ENCODE measurements at regions not wholly inside any gene's neighbourhood (a gene's known extent, or its start where the extent isn't known, plus 50 kb on each side); places are given as distances from the start of the nearest gene placed in this dataset.

DNA sequence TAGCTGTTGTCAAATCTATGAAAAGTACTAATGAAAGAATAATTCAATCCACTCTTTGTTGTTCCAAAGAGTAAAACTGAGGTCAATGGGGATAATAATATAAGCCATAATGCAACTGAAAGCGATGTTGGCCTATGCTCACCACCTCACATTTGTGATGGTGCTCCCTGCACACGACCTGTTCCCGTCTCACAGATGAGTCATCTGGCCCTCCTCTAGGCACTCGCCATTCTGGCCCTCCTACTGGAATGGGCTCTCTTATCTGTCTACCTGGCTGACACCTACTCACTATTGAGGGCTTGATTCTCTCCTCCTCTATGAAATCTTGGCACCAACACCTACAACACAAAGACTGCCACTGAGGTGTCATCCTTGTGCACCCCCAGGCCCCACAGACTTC, 585.9 kb upstream of the ID2 start:
- Mint-ChIP-seq H3K27me3 (ENCODE audit: low read depth) (no peaks in the 10 kb centered on the region), H3K36me3 (ENCODE audit: low read depth) (no peaks in the 10 kb centered on the region), H3K27ac (no peak overlapping the region), H3K9me3 (no peaks in the 10 kb centered on the region), H3K4me1 (ENCODE audit: low read depth) (no peaks in the 10 kb centered on the region), H3K4me3 (no peak overlapping the region)
- CTCF ChIA-PET, result no interaction called here
- intact Hi-C loops (cut with micrococcal nuclease), result no loop called here
- DNase-seq, result no peak

DNA sequence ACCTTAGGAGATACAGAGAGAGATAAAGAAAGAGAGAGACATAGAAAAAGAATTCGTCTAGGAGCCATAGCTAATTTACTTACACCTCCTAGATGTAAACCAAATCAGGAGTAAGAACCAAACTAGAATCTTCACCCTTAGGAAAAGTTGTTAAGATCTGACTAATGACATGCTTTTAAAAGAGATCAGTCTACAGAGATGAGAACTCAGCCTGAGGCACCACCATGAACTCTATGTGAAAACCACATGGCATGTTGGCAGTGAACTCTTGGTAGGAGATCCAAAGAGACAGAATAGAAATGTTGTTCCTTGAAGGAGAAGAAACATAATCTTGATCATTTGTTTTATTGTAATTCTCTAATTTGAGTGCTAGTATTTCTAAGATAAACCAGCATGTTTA, 585.4 kb upstream of the ID2 start:
- no peaks in the 10 kb centered on the region for H3K4me1 Mint-ChIP-seq (ENCODE audit: low read depth)
- no peaks in the 10 kb centered on the region for H3K27me3 Mint-ChIP-seq (ENCODE audit: low read depth)
- H3K36me3 Mint-ChIP-seq (ENCODE audit: low read depth), result no peaks in the 10 kb centered on the region
- CTCF ChIA-PET, result no interaction called here
- H3K9me3 Mint-ChIP-seq, result no peaks in the 10 kb centered on the region
- intact Hi-C loops (cut with micrococcal nuclease), result no loop called here
- no peak overlapping the region for H3K27ac Mint-ChIP-seq
- no peak overlapping the region for H3K4me3 Mint-ChIP-seq
- no peak for DNase-seq

GRCh38 chr2:8098476-8099266, 583.2 kb upstream of the ID2 start:
- Mint-ChIP-seq H3K4me3 (no peak overlapping the region), H3K27me3 (ENCODE audit: low read depth) (no peaks in the 10 kb centered on the region), H3K4me1 (ENCODE audit: low read depth) (no peaks in the 10 kb centered on the region), H3K27ac (no peak overlapping the region), H3K36me3 (ENCODE audit: low read depth) (no peaks in the 10 kb centered on the region), H3K9me3 (no peaks in the 10 kb centered on the region)
- intact Hi-C loops (cut with micrococcal nuclease), result no loop called here
- CTCF ChIA-PET, result no interaction called here
- no peak for DNase-seq

DNA sequence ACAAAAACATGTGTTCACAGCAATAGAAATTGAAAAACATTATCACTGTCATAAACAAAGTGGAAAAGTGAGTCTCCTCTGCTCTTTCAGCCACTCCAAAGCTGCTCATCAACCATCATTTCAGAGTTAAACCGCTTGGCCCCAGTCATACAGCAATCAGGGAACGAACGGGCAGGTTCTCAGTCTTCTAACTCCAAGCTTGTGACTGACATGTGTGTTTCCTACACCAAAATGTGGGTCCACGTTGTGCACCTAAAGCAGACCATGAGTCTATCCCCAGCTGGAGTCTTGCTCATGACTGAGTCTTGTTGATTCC, 582.6 kb upstream of the ID2 start:
- Mint-ChIP-seq H3K36me3 (ENCODE audit: low read depth) (no peaks in the 10 kb centered on the region), H3K27me3 (ENCODE audit: low read depth) (no peaks in the 10 kb centered on the region), H3K27ac (no peak overlapping the region), H3K4me1 (ENCODE audit: low read depth) (no peaks in the 10 kb centered on the region), H3K9me3 (no peaks in the 10 kb centered on the region), H3K4me3 (no peak overlapping the region)
- intact Hi-C loops (cut with micrococcal nuclease), result no loop called here
- DNase-seq, result no peak
- CTCF ChIA-PET, result no interaction called here

DNA sequence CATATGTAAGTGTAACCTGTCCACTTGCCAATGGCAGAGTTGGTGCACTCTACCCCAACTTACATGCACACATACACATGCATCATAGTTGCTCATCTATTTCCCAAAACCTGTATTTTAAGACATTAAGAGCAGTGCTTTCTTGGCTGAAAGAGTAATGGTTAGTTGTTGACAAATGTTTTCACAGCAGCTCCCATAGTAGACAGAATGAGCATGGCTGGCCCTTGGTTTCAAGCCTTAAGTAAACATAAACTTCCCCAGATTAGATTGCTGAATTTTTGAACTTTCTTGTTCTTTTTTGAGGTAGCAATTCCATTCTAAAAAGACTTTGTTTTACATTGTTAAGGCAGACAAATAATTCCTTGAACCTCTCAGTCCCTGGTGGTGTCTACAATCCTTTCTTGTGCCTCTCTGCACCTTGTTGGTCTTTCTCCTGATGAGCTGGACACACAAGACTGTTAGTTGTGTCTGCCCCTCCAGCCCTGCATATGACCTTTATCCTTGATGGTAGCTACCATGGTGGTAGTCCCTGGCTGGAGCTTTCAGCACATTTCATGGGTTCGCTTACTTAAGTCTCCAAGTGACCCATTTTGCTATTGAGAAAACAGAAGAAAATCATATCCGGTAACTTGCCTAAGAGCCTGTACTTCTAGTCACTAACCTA, 580.1 kb upstream of the ID2 start:
- CTCF ChIA-PET, result interaction anchor here (0.8 to 1.0 kb wide), 2 partner anchors 11 to 16 kb away, joined by 3 read pairs; no protein-coding TSS in a partner anchor

GRCh38 chr2:8102470-8102869, 579.4 kb upstream of the ID2 start:
- DNase-seq, result no peak
- no peaks in the 10 kb centered on the region for H3K36me3 Mint-ChIP-seq (ENCODE audit: low read depth)
- no peaks in the 10 kb centered on the region for H3K4me1 Mint-ChIP-seq (ENCODE audit: low read depth)
- intact Hi-C loops (cut with micrococcal nuclease), result no loop called here
- H3K27ac Mint-ChIP-seq, result no peak overlapping the region
- CTCF ChIA-PET, result interaction anchor here (0.8 kb wide), 1 partner anchor 17 kb away, joined by 3 read pairs; no protein-coding TSS in a partner anchor
- H3K4me3 Mint-ChIP-seq, result no peak overlapping the region
- H3K9me3 Mint-ChIP-seq, result no peaks in the 10 kb centered on the region
- H3K27me3 Mint-ChIP-seq (ENCODE audit: low read depth), result no peaks in the 10 kb centered on the region

More for the DNA sequence above, 580.1 kb upstream of the ID2 start:
- Mint-ChIP-seq H3K27ac (no peak overlapping the region), H3K9me3 (no peaks in the 10 kb centered on the region), H3K27me3 (ENCODE audit: low read depth) (no peaks in the 10 kb centered on the region), H3K4me3 (no peak overlapping the region), H3K4me1 (ENCODE audit: low read depth) (no peaks in the 10 kb centered on the region), H3K36me3 (ENCODE audit: low read depth) (no peaks in the 10 kb centered on the region)
- no peak for DNase-seq
- intact Hi-C loops (cut with micrococcal nuclease), result no loop called here

DNA sequence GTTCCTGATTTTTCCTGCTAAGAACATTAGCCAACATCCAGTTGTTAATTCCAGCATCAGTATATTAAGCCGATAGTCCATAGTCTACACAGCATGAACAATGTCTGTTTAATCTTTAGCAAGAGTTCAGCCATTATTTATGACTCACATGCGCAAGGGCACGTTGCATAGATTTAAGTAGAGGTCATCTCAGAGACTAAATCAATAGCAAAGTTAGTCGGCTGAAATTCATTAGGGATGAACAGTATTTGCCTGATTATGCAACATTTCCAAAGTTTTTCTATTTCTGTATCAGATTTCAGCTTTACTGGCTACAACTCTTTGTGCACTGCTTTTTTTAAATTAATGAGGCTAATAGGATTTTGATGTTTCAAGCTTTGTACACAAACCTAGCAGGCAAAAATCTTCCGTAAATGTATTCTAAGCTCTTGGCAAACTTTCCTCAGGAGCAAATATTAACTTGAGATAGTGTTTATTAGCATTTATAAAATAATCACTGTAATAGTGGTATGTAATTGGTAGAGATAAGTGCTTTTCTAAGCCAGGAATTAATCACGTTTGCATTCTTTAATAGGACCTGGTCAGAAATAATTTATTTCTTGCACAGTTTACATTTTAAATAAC, 578.7 kb upstream of the ID2 start:
- no peaks in the 10 kb centered on the region for H3K36me3 Mint-ChIP-seq (ENCODE audit: low read depth)
- H3K27ac Mint-ChIP-seq, result no peak overlapping the region
- intact Hi-C loops (cut with micrococcal nuclease), result no loop called here
- H3K27me3 Mint-ChIP-seq (ENCODE audit: low read depth), result no peaks in the 10 kb centered on the region
- no peaks in the 10 kb centered on the region for H3K9me3 Mint-ChIP-seq
- H3K4me1 Mint-ChIP-seq (ENCODE audit: low read depth), result no peaks in the 10 kb centered on the region
- H3K4me3 Mint-ChIP-seq, result no peak overlapping the region
- CTCF ChIA-PET, result no interaction called here
- DNase-seq, result no peak

DNA sequence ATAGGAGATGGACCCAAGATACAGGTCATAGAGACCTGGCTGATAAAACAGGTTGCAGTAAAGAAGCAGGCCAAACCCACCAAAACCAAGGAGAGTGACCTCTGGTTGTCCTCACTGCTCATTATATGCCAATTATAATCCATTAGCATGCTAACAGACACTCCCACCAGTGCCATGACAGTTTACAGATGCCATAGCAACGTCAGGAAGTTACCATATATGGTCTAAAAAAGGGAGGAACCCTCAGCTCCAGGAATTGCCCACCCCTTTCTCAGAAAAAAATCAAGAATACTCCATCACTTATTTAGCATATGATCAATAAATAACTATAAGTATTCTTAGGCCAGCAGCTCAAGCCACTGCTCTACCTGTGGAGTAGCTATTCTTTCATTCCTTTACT, 574.7 kb upstream of the ID2 start:
- DNase-seq, result no peak
- Mint-ChIP-seq H3K27me3 (ENCODE audit: low read depth) (no peaks in the 10 kb centered on the region), H3K4me1 (ENCODE audit: low read depth) (no peaks in the 10 kb centered on the region), H3K27ac (no peak overlapping the region), H3K4me3 (no peak overlapping the region), H3K9me3 (no peaks in the 10 kb centered on the region), H3K36me3 (ENCODE audit: low read depth) (no peaks in the 10 kb centered on the region)
- CTCF ChIA-PET, result no interaction called here
- intact Hi-C loops (cut with micrococcal nuclease), result no loop called here

DNA sequence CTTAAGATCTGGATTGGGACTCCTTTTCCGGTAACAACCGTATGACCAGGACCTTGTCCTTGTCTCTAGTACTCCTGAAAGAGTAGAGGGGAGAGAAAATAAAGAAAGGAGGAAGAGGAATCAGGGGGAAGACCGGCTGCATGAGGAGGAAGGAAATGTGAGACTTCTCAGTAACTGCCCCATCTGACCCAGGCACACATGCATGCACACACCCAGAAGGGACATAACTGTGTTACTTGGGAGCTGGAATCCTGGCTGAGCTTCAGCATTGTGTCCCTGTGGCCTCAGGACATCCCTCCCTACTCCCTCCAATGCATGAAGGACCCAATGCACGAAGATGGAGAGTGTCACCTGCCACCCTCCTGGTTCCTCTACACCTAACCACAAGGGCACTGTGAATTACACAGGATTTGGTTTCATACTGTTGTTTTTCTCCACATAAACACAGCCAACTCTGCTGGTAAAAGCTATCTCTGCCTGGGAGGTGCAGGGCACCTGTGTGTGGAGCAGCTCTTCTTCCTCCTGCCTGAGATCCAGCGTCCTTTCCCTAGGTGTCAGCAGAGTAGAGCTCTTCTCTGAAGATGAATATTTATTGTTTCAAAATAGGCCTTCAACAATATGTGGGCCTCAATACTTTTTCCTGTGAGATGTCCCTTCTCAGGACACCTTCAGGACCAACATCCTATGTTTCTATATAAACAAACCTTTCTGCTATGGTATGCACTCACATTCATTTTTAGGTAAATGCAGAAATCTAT, 574.1 kb upstream of the ID2 start:
- H3K36me3 Mint-ChIP-seq (ENCODE audit: low read depth), result no peaks in the 10 kb centered on the region
- DNase-seq, result no peak
- no peaks in the 10 kb centered on the region for H3K4me1 Mint-ChIP-seq (ENCODE audit: low read depth)
- no peaks in the 10 kb centered on the region for H3K27me3 Mint-ChIP-seq (ENCODE audit: low read depth)
- intact Hi-C loops (cut with micrococcal nuclease), result no loop called here
- H3K9me3 Mint-ChIP-seq, result no peaks in the 10 kb centered on the region
- CTCF ChIA-PET, result interaction anchor here (0.6 to 1.4 kb wide), 3 partner anchors 10 to 593 kb away, joined by 3 read pairs; no protein-coding TSS in a partner anchor
- H3K4me3 Mint-ChIP-seq, result no peak overlapping the region
- H3K27ac Mint-ChIP-seq, result no peak overlapping the region

GRCh38 chr2:8110716-8111115, 571.1 kb upstream of the ID2 start:
- CTCF ChIA-PET, result interaction anchor here (0.6 kb wide), 1 partner anchor 12 kb away, joined by 3 read pairs; no protein-coding TSS in a partner anchor
- Mint-ChIP-seq H3K27me3 (ENCODE audit: low read depth) (no peaks in the 10 kb centered on the region), H3K4me3 (no peak overlapping the region), H3K36me3 (ENCODE audit: low read depth) (no peaks in the 10 kb centered on the region), H3K9me3 (no peaks in the 10 kb centered on the region), H3K27ac (no peak overlapping the region), H3K4me1 (ENCODE audit: low read depth) (no peaks in the 10 kb centered on the region)
- intact Hi-C loops (cut with micrococcal nuclease), result no loop called here
- no peak for DNase-seq

DNA sequence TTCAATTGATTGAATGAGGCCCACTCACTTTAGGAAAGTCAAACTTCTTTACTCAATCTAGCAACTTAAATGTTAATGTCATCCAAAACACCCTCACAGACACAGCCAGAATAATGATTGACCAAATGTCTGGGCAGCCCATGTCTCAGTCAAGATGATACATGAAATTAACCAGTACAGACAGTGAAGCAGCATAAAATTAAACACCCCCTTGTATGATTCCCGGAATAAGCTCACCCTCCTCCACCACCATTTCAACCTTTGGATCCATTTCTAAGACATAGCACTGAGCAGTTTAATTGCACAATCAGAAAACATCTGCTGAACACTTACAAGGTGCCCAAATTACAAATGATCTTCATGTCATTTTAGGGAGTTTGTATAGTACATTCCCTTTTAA, 570.7 kb upstream of the ID2 start:
- Mint-ChIP-seq H3K4me3 (no peak overlapping the region), H3K36me3 (ENCODE audit: low read depth) (no peaks in the 10 kb centered on the region), H3K27me3 (ENCODE audit: low read depth) (no peaks in the 10 kb centered on the region), H3K27ac (no peak overlapping the region), H3K4me1 (ENCODE audit: low read depth) (no peaks in the 10 kb centered on the region), H3K9me3 (no peaks in the 10 kb centered on the region)
- intact Hi-C loops (cut with micrococcal nuclease), result no loop called here
- no peak for DNase-seq
- CTCF ChIA-PET, result no interaction called here

DNA sequence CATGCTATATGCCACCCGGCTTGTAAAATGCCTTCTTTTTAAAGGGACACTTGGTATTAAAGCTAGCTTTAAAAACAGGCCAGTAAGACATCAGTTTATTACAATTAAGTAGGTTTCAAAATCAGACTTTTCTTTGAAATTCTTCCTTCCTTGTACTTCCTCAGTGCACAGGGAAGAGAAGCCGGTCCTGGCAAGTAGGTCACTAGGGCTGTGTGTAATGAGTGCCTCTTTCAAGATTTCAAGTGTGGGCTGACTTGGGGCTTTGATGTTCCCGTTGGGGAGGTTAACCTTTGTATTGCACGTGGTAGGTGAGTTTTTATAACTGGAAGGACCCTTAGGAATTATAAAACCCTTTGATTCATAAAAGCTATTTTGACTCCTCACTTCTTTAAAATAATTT, 566.4 kb upstream of the ID2 start:
- intact Hi-C loops (cut with micrococcal nuclease), result no loop called here
- no peak overlapping the region for H3K27ac Mint-ChIP-seq
- CTCF ChIA-PET, result no interaction called here
- H3K4me1 Mint-ChIP-seq (ENCODE audit: low read depth), result peaks cover 6% of the 10 kb centered on the region
- no peak overlapping the region for H3K4me3 Mint-ChIP-seq
- no peak for DNase-seq
- H3K9me3 Mint-ChIP-seq, result no peaks in the 10 kb centered on the region
- no peaks in the 10 kb centered on the region for H3K27me3 Mint-ChIP-seq (ENCODE audit: low read depth)
- no peaks in the 10 kb centered on the region for H3K36me3 Mint-ChIP-seq (ENCODE audit: low read depth)

Data from activated naive CD4-positive, alpha-beta T cell treated with anti-CD3 and anti-CD28 coated beads for 36 hours (primary cell).